K562 (cell line): ENCODE measurements at regions not wholly inside any gene's neighbourhood (a gene's known extent, or its start where the extent isn't known, plus 50 kb on each side); places are given as distances from the start of the nearest gene placed in this dataset.

Experiments
- ARID2 ChIP-seq: fragments of 450-650 bp; IDR thresholded peaks from 2 replicates; pipeline ENCODE4 v1.6.1; 2017; ENCODE audit warnings: antibody characterized with exemption, mild to moderate bottlenecking
- ARID4B ChIP-seq: sonication (generic); formaldehyde crosslinking; IDR thresholded peaks from 2 replicates; pipeline ENCODE4 v1.8.0; 2022; ENCODE audit warnings: mild to moderate bottlenecking, missing genetic modification reagents
- CBX3 ChIP-seq, 2 experiments: IDR thresholded peaks; 1 replicate in 1 of 2; 2 replicates in 1 of 2; pipeline ENCODE4 v1.6.1; 2012; ENCODE audit warnings: inconsistent platforms in 2 of 2, low read length in 2 of 2, borderline replicate concordance in 1 of 2, control low read depth in 1 of 2
- CREB1 ChIP-seq, 2 experiments: sonication (generic) in 1 of 2; formaldehyde crosslinking in 1 of 2; IDR thresholded peaks; 2 replicates each; pipeline versions ENCODE4 v1.6.1 to v1.8.0; 2012 to 2022; ENCODE audit warnings: inconsistent platforms in 1 of 2, mild to moderate bottlenecking in 1 of 2, missing genetic modification reagents in 1 of 2, moderate library complexity in 1 of 2
- GABPB2 ChIP-seq: fragments of 250-450 bp; sonication (Bioruptor Pico); conservative IDR thresholded peaks from 2 replicates; pipeline ENCODE4 v1.5.1; 2021; ENCODE audit warnings: mild to moderate bottlenecking
- LCOR ChIP-seq: sonication (generic); formaldehyde crosslinking; IDR thresholded peaks from 2 replicates; pipeline ENCODE4 v1.8.0; 2022; ENCODE audit warnings: mild to moderate bottlenecking, missing genetic modification reagents
- NFIC ChIP-seq: fragments of 450-650 bp; IDR thresholded peaks from 2 replicates; pipeline ENCODE4 v1.6.1; 2017; ENCODE audit warnings: mild to moderate bottlenecking, inconsistent platforms
- PHF8 ChIP-seq: fragments of 200-600 bp; sonication (generic); IDR thresholded peaks from 2 replicates; pipeline ENCODE4 v1.6.1; 2012; ENCODE audit warnings: mixed run types, mild to moderate bottlenecking, inconsistent platforms, low read length, moderate library complexity, borderline replicate concordance
- PML ChIP-seq: IDR thresholded peaks from 2 replicates; pipeline ENCODE4 v1.6.1; 2012; ENCODE audit warnings: low read length, inconsistent platforms
- SIX5 ChIP-seq, 2 experiments: IDR thresholded peaks; 2 replicates each; pipeline ENCODE4 v1.6.1; 2011; ENCODE audit warnings: low read length in 2 of 2, borderline replicate concordance in 1 of 2, low read depth in 1 of 2, mild to moderate bottlenecking in 1 of 2, moderate library complexity in 1 of 2; ENCODE audit not compliant: insufficient read depth in 1 of 2
- SRF ChIP-seq, 2 experiments: fragments of 250-450, 450-650 bp in 1 of 2; sonication (Bioruptor Pico) in 1 of 2; sonication (generic) in 1 of 2; formaldehyde crosslinking; IDR thresholded peaks; 2 replicates each; pipeline versions ENCODE4 v1.5.0 to v1.5.1; 2020 to 2022; ENCODE audit warnings: mild to moderate bottlenecking in 1 of 2, missing genetic modification reagents in 1 of 2
- SRSF7 ChIP-seq: fragments of 200-400 bp; formaldehyde crosslinking; optimal IDR thresholded peaks from 2 replicates; pipeline ENCODE3; 2017; ENCODE audit warnings: mild to moderate bottlenecking, low read depth, low read length
- ZFPM2 ChIP-seq: fragments of 250-450 bp; sonication (Bioruptor Pico); IDR thresholded peaks from 2 replicates; pipeline ENCODE4 v1.5.1; 2022; ENCODE audit warnings: mild to moderate bottlenecking
- ZNF407 ChIP-seq: fragments of 450-650 bp; IDR thresholded peaks from 2 replicates; pipeline ENCODE4 v1.6.1; 2016; ENCODE audit warnings: low read depth
- ZNF586 ChIP-seq: fragments of 450-650 bp; formaldehyde crosslinking; conservative IDR thresholded peaks from 2 replicates; pipeline ENCODE4 v1.4.0; 2020; ENCODE audit warnings: mild to moderate bottlenecking, moderate library complexity

DNA sequence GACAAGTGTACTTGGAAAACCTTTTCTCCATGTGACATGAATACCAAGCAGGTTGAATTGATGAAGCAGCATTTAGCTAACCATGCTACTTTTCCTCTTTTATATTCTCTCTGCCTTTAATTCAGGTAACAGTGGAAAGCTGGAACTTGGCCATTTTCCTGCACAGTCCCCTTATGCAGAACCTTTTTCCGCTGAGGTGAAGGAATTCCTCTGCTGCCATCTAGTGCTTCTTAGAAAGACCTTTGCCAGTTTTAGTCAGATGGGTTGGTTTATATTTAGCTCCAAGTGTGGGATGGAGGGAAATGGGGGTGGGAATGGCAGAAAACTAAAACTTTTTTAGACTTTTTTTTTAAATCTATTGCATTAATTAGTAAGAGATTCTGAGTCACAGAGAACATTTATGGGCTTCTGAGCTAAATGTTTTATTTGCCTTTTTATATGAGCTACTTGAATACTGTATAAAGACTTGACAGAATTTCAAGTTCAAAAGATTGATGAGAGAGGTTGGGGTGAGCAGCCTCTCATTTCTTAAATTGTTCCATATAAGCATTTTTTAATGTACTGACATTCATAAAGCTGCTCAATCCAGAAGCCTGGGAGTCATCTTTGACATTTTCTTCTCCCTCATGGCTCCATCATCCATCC is 153.9 kb upstream of the ZC3H12C start (continued):
- peak; percentile 91 for TF ChIP-seq ARID2
- no peak for TF ChIP-seq SRF (CRISPR knock-in tag; IDR thresholded peaks at IDR 0.05)
- TF ChIP-seq LCOR = peak; percentile 43; the same call in 1 of the 2 replicates
- TF ChIP-seq CREB1 (IDR thresholded peaks at IDR 0.05) = no peak
- no peak for TF ChIP-seq CREB1 (CRISPR knock-in tag; IDR thresholded peaks at IDR 0.05)
- no peak for TF ChIP-seq ZNF407
- TF ChIP-seq GABPB2 (CRISPR knock-in tag) = no peak
- TF ChIP-seq ZFPM2 (CRISPR knock-in tag) = no peak
- no peak for TF ChIP-seq PML
- no peak for TF ChIP-seq SIX5 (IDR thresholded peaks at IDR 0.05; ENCODE audit: borderline replicate concordance in 1 of 2, insufficient read depth in 1 of 2, low read depth in 1 of 2, low read length in 2 of 2)
- TF ChIP-seq ZNF586 (CRISPR knock-in tag) = no peak
- TF ChIP-seq ARID4B = no peak
- no peak for TF ChIP-seq CBX3 (IDR thresholded peaks at IDR 0.05; ENCODE audit: borderline replicate concordance in 1 of 2, low read length in 2 of 2)
- peak; percentile 93 for TF ChIP-seq NFIC
- no peak for TF ChIP-seq SRSF7
- TF ChIP-seq PHF8 = no peak
